ENCODE measurements at regions not wholly inside any gene's neighbourhood (a gene's known extent, or its start where the extent isn't known, plus 50 kb on each side); places are given as distances from the start of the nearest gene placed in this dataset.
"Not testable (repeated sequence)": the region's sequence is repeated elsewhere in the genome, so short reads cannot be mapped to it uniquely, and the experiment has no call there.

- no peak for DNase-seq (ENCODE audit: low read depth)
Measured at GRCh38 chr17:70278844-70279462, 109.6 kb downstream of the KCNJ2 start.

GRCh38 chr17:70286391-70286790 lies 117.1 kb downstream of the KCNJ2 start:
- no peak for DNase-seq (ENCODE audit: low read depth)

GRCh38 chr17:70288540-70289290 lies 119.4 kb downstream of the KCNJ2 start:
- no peak for DNase-seq (ENCODE audit: low read depth)

GRCh38 chr17:70290770-70291169 lies 121.4 kb downstream of the KCNJ2 start:
- DNase-seq (ENCODE audit: low read depth), result no peak

GRCh38 chr17:70292366-70292765 lies 123.0 kb downstream of the KCNJ2 start:
- DNase-seq (ENCODE audit: low read depth), result no peak

GRCh38 chr17:70293564-70294310 lies 124.4 kb downstream of the KCNJ2 start:
- not testable (repeated sequence) for DNase-seq (ENCODE audit: low read depth)

- peak; percentile 20 for DNase-seq (ENCODE audit: low read depth)
Measured at GRCh38 chr17:70295329-70295728, 126.0 kb downstream of the KCNJ2 start.

GRCh38 chr17:70295731-70296130 lies 126.4 kb downstream of the KCNJ2 start:
- peak; percentile 20 for DNase-seq (ENCODE audit: low read depth)

- DNase-seq (ENCODE audit: low read depth), result no peak
Measured at GRCh38 chr17:70296456-70296855, 127.1 kb downstream of the KCNJ2 start.

- DNase-seq (ENCODE audit: low read depth), result no peak
Measured at GRCh38 chr17:70297397-70297796, 128.1 kb downstream of the KCNJ2 start.

- no peak for DNase-seq (ENCODE audit: low read depth)
Measured at GRCh38 chr17:70298929-70299531, 129.7 kb downstream of the KCNJ2 start.

- DNase-seq (ENCODE audit: low read depth), result peak; percentile 37
Measured at GRCh38 chr17:70307430-70308225, 138.3 kb downstream of the KCNJ2 start.

GRCh38 chr17:70308618-70309017 lies 139.3 kb downstream of the KCNJ2 start:
- DNase-seq (ENCODE audit: low read depth), result no peak

- peak; percentile 62 for DNase-seq (ENCODE audit: low read depth)
Measured at GRCh38 chr17:70310221-70310672, 140.9 kb downstream of the KCNJ2 start.

- peak; percentile 79 for DNase-seq (ENCODE audit: low read depth)
Measured at GRCh38 chr17:70313086-70313852, 143.9 kb downstream of the KCNJ2 start.

GRCh38 chr17:70314096-70314495 lies 144.8 kb downstream of the KCNJ2 start:
- DNase-seq (ENCODE audit: low read depth), result peak; percentile 73

- DNase-seq (ENCODE audit: low read depth), result peak; percentile 14
Measured at GRCh38 chr17:70314506-70314905, 145.2 kb downstream of the KCNJ2 start.

GRCh38 chr17:70317421-70317820 lies 148.1 kb downstream of the KCNJ2 start:
- DNase-seq (ENCODE audit: low read depth), result no peak

- peak; percentile 39 for DNase-seq (ENCODE audit: low read depth)
Measured at GRCh38 chr17:70318051-70318450, 148.7 kb downstream of the KCNJ2 start.

GRCh38 chr17:70319516-70319915 lies 150.2 kb downstream of the KCNJ2 start:
- no peak for DNase-seq (ENCODE audit: low read depth)
